Bronchial epithelial cell (primary cell): ENCODE measurements at regions not wholly inside any gene's neighbourhood (a gene's known extent, or its start where the extent isn't known, plus 50 kb on each side); places are given as distances from the start of the nearest gene placed in this dataset.

Experiments
- DNase-seq: peaks from one replicate; pipeline ENCODE4 v3.0.0-alpha.2; 2010; ENCODE audit warnings: low read depth
- FAIRE-seq: peaks from 2 replicates; lab custom pipeline; 2011; peaks lifted over from hg19 to GRCh38; lab: Jason Lieb, UNC
- H3K27me3 ChIP-seq: 2 replicates; pipeline ENCODE4 v1.5.1; 2011; ENCODE audit warnings: low read length; ENCODE audit not compliant: control insufficient read depth, insufficient read depth
- H3K36me3 ChIP-seq: 2 replicates; pipeline ENCODE4 v1.5.1; 2011; ENCODE audit warnings: low read length; ENCODE audit not compliant: control insufficient read depth, insufficient read depth
- H3K4me3 ChIP-seq: 2 replicates; pipeline ENCODE4 v1.5.1; 2011; ENCODE audit warnings: mild to moderate bottlenecking, low read depth, low read length, control low read depth
- CTCF ChIP-seq: IDR thresholded peaks from 2 replicates; pipeline ENCODE4 v1.5.1; 2011; ENCODE audit warnings: mild to moderate bottlenecking, moderate library complexity, low read length, control low read depth, inconsistent platforms; ENCODE audit not compliant: insufficient read depth, severe bottlenecking

GRCh38 chr4:62342346-62342745 is 1142.2 kb downstream of the ADGRL3 start:
- peak; percentile 37 for DNase-seq
- Histone ChIP-seq H3K36me3 (no peaks in the 10 kb centered on the region), H3K27me3 (no peaks in the 10 kb centered on the region), H3K4me3 (no peak overlapping the region)
- no peak for FAIRE-seq
- no peak for TF ChIP-seq CTCF

- FAIRE-seq (no peak), DNase-seq (no peak)
- H3K36me3 ChIP-seq = no peaks in the 10 kb centered on the region
- TF ChIP-seq CTCF = no peak
- H3K4me3 ChIP-seq = no peak overlapping the region
- no peaks in the 10 kb centered on the region for H3K27me3 ChIP-seq
These were observed 1128.4 kb downstream of the ADGRL3 start for GRCh38 chr4:62328526-62328925.

DNA sequence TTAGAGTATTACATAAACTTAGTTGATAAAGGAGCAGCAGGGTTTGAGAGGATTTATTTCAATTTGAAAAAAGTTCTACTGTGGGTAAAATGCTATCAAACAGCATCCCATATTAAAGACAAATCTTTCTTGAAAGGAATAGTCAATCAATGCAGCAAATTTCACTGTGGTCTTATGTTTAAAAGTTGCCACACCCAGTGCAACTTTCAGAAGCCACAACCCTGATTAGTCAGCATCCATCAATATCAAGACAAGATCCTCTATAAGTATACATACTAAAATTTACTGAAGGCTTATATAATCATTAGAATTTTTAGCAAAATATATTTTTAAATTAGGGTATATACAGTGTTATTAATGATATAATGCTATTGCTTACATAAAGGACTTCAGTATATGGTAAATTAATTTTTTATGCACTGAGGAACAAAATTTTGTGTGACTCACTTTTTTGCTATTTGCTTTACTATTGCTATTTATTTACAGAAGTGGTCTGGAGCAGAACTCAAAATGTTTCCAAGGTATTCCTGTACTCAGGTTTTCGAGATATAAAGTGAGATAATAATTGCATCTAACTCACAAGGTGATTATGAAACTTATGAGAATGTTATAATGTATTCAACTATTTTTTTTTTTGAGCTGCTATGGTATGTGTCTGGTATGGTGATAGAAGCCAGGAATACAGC is 1127.6 kb downstream of the ADGRL3 start:
- no peak for TF ChIP-seq CTCF
- no peak for DNase-seq
- no peaks in the 10 kb centered on the region for H3K27me3 ChIP-seq
- no peak for FAIRE-seq
- H3K4me3 ChIP-seq = no peak overlapping the region
- no peaks in the 10 kb centered on the region for H3K36me3 ChIP-seq

DNA sequence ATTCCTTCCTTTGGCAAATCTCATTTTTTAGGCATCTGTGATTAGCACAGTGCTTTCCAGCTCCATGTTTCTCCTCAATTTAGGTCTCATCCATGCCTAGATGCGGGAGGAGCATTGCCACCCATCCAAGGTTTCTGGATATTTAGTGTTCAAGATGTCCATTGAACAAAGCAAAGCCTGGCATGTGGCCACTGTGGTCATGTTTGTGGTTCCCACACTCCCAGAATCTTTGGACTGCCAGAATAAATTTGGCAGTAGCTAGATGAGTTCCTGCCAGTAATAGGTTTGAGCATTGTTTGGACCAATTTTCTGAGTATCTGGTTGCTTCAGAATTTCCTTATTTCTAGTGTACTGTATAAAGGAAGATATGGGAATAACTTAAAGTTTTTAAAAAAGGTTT is 1124.1 kb downstream of the ADGRL3 start:
- TF ChIP-seq CTCF = no peak
- FAIRE-seq (no peak), DNase-seq (no peak)
- Histone ChIP-seq H3K4me3 (no peak overlapping the region), H3K27me3 (no peaks in the 10 kb centered on the region), H3K36me3 (no peaks in the 10 kb centered on the region)

DNA sequence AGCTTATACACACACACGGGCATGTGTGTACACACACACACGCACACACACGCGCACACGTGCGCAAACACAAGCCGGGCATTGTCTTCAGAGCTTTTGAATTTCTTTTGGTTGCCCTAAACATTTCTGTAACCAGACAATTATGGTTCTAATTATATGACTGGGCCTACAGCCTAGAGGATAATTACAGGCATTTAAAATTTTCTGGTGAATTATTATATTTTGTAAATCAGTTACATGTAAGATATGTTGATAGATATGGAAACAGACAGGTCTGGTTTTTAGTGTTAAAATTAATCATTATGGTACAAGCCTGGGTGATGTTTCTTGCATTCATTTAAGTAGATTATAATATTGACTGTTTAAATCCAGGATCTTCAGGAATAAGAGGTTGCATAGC is 1120.5 kb downstream of the ADGRL3 start:
- Histone ChIP-seq H3K27me3 (no peaks in the 10 kb centered on the region), H3K4me3 (no peak overlapping the region), H3K36me3 (no peaks in the 10 kb centered on the region)
- FAIRE-seq (no peak), DNase-seq (no peak)
- TF ChIP-seq CTCF = no peak

DNA sequence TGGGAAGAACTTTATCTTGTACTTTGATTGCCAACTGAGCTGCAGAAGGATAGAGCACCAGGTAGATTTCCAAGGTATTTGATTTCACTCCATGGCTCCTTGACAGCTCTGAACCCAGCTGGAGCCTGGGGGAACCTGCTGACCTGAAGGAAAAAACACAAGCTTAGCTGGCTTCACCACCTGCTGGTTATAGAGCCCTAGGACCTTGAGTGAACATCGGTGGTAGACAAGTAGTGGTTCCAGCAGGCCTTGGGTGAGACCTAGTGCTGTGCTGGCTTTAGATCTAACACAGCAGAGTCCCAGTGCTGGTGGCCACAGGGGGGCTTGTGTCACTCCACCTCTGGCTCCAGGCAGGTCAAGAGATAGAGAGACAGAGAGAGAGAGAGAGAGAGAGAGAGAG is 1102.6 kb downstream of the ADGRL3 start:
- no peak for DNase-seq
- TF ChIP-seq CTCF = no peak
- FAIRE-seq = no peak
- H3K27me3 ChIP-seq = no peaks in the 10 kb centered on the region
- no peak overlapping the region for H3K4me3 ChIP-seq
- no peaks in the 10 kb centered on the region for H3K36me3 ChIP-seq
